SK-N-SH (cell line): ENCODE measurements at regions not wholly inside any gene's neighbourhood (a gene's known extent, or its start where the extent isn't known, plus 50 kb on each side); places are given as distances from the start of the nearest gene placed in this dataset.

Experiments used
- CTCF ChIA-PET: fragments of 300-600, 350-600 bp; formaldehyde crosslinking; extraction: SDS; loops from one replicate; lab custom pipeline; 2021; lab: Yijun Ruan, JAX
- POLR2A ChIA-PET: fragments of 350-600 bp; sonication (Branson Sonifier 250); formaldehyde crosslinking; extraction: SDS; loops from one replicate; lab custom pipeline; 2020; ENCODE audit warnings: antibody characterized with exemption, inconsistent platforms; lab: Yijun Ruan, JAX
- DNase-seq: peaks from one replicate; pipeline ENCODE4 v3.0.0; 2012
- H2AFZ ChIP-seq: fragments of 200-600 bp; sonication (generic); 2 replicates; pipeline ENCODE4 v1.8.1; 2016; ENCODE audit warnings: antibody characterized with exemption, mild to moderate bottlenecking, low read depth
- H3F3A ChIP-seq: fragments of 200-600 bp; sonication (generic); replicated peaks from 2 replicates; pipeline ENCODE3; 2016; ENCODE audit warnings: antibody characterized with exemption, mild to moderate bottlenecking; ENCODE audit not compliant: insufficient read depth
- H3K27ac ChIP-seq, 2 experiments: fragments of 200-500 bp in 1 of 2; fragments of 200-600 bp in 1 of 2; sonication (Bioruptor generic) in 1 of 2; sonication (generic), shearing (Covaris generic) in 1 of 2; 2 replicates each; pipeline versions ENCODE4 v1.5.1 to v1.6.1; 2014 to 2016; ENCODE audit warnings: low read depth in 2 of 2, inconsistent platforms in 1 of 2, low read length in 1 of 2, mild to moderate bottlenecking in 1 of 2, mixed read lengths in 1 of 2
- H3K27me3 ChIP-seq: fragments of 200-600 bp; sonication (generic), shearing (Covaris generic); 2 replicates; pipeline ENCODE4 v1.6.1; 2016; ENCODE audit warnings: mixed run types; ENCODE audit not compliant: insufficient read depth
- H3K36me3 ChIP-seq, 2 experiments: fragments of 200-500 bp in 1 of 2; fragments of 200-600 bp in 1 of 2; sonication (Bioruptor generic) in 1 of 2; sonication (generic) in 1 of 2; replicated peaks in 1 of 2; 2 replicates each; pipeline versions ENCODE3 to v1.5.1; 2014 to 2016; ENCODE audit warnings: low read length in 1 of 2, mild to moderate bottlenecking in 1 of 2; ENCODE audit not compliant: insufficient read depth in 2 of 2, control insufficient read depth in 1 of 2
- H3K4me1 ChIP-seq, 2 experiments: fragments of 200-500 bp in 1 of 2; fragments of 200-600 bp in 1 of 2; sonication (Bioruptor generic) in 1 of 2; sonication (generic), shearing (Covaris generic) in 1 of 2; 2 replicates each; pipeline versions ENCODE4 v1.5.1 to v1.6.1; 2014 to 2016; ENCODE audit warnings: low read depth in 1 of 2, low read length in 1 of 2, mixed run types in 1 of 2; ENCODE audit not compliant: insufficient read depth in 2 of 2, control insufficient read depth in 1 of 2
- H3K4me2 ChIP-seq: fragments of 200-600 bp; sonication (generic), shearing (Covaris generic); 2 replicates; pipeline ENCODE4 v1.6.1; 2017; ENCODE audit warnings: mixed run types
- H3K4me3 ChIP-seq, 2 experiments: fragments of 200-500 bp in 1 of 2; fragments of 200-600 bp in 1 of 2; sonication (Bioruptor generic) in 1 of 2; sonication (generic), shearing (Covaris generic) in 1 of 2; 2 replicates each; pipeline versions ENCODE4 v1.5.1 to v1.8.1; 2014 to 2016; ENCODE audit warnings: low read depth in 2 of 2, inconsistent platforms in 1 of 2, low read length in 1 of 2, mild to moderate bottlenecking in 1 of 2, mixed read lengths in 1 of 2, moderate library complexity in 1 of 2
- H3K79me2 ChIP-seq: fragments of 200-600 bp; sonication (generic); 2 replicates; pipeline ENCODE4 v1.8.1; 2017; ENCODE audit warnings: mild to moderate bottlenecking; ENCODE audit not compliant: insufficient read depth
- H3K9ac ChIP-seq: fragments of 200-600 bp; sonication (generic); 2 replicates; pipeline ENCODE4 v1.6.1; 2017; ENCODE audit warnings: mixed run types
- H3K9me2 ChIP-seq: fragments of 200-600 bp; sonication (generic); 2 replicates; pipeline ENCODE4 v1.6.1; 2017; ENCODE audit warnings: mixed run types
- H3K9me3 ChIP-seq: fragments of 200-600 bp; sonication (generic); 2 replicates; pipeline ENCODE4 v1.6.1; 2017; ENCODE audit warnings: mixed run types, mild to moderate bottlenecking, moderate library complexity
- H4K20me1 ChIP-seq: fragments of 200-600 bp; sonication (generic); 2 replicates; pipeline ENCODE4 v1.6.1; 2017; ENCODE audit warnings: mild to moderate bottlenecking, mixed run types; ENCODE audit not compliant: insufficient read depth
- FOXM1 ChIP-seq: IDR thresholded peaks from 2 replicates; pipeline ENCODE4 v1.4.0; 2012; ENCODE audit warnings: low read depth, mild to moderate bottlenecking
- JUND ChIP-seq: IDR thresholded peaks from 2 replicates; pipeline ENCODE4 v1.4.0; 2012
- RXRA ChIP-seq: IDR thresholded peaks from 2 replicates; pipeline ENCODE4 v1.4.0; 2012; ENCODE audit warnings: low read depth, mild to moderate bottlenecking, borderline replicate concordance
- SMC3 ChIP-seq: IDR thresholded peaks from 2 replicates; pipeline ENCODE4 v1.6.1; 2012; ENCODE audit warnings: low read depth, low read length, improper control_type of control experiment
- WGBS: methylation state at CpG from one replicate; pipeline ENCODE4 v1.1.6; 2017; ENCODE audit warnings: low lambda C conversion rate; 5-methylcytosine and 5-hydroxymethylcytosine counted together
- TF ChIP-seq, protein P1 (sequence below): IDR thresholded peaks from 2 replicates; pipeline ENCODE4 v1.4.0; 2012; ENCODE audit warnings: low read depth, borderline replicate concordance
- TF ChIP-seq, protein P2 (sequence below): IDR thresholded peaks from 2 replicates; pipeline ENCODE4 v1.6.1; 2012; ENCODE audit warnings: mild to moderate bottlenecking, low read depth, low read length, moderate library complexity
- TF ChIP-seq, protein P3 (sequence below): IDR thresholded peaks from 2 replicates; pipeline ENCODE4; 2012
- TF ChIP-seq, protein P4 (sequence below): fragments of 150-350 bp; IDR thresholded peaks from 2 replicates; pipeline ENCODE4 v1.6.1; 2017; ENCODE audit warnings: antibody characterized with exemption, low read length, low read depth, borderline replicate concordance
- TF ChIP-seq, protein P5 (sequence below): fragments of 200-600 bp; sonication (generic); IDR thresholded peaks from 2 replicates; pipeline ENCODE4 v1.6.1; 2017; ENCODE audit warnings: antibody characterized with exemption, mild to moderate bottlenecking, moderate library complexity

DNA sequence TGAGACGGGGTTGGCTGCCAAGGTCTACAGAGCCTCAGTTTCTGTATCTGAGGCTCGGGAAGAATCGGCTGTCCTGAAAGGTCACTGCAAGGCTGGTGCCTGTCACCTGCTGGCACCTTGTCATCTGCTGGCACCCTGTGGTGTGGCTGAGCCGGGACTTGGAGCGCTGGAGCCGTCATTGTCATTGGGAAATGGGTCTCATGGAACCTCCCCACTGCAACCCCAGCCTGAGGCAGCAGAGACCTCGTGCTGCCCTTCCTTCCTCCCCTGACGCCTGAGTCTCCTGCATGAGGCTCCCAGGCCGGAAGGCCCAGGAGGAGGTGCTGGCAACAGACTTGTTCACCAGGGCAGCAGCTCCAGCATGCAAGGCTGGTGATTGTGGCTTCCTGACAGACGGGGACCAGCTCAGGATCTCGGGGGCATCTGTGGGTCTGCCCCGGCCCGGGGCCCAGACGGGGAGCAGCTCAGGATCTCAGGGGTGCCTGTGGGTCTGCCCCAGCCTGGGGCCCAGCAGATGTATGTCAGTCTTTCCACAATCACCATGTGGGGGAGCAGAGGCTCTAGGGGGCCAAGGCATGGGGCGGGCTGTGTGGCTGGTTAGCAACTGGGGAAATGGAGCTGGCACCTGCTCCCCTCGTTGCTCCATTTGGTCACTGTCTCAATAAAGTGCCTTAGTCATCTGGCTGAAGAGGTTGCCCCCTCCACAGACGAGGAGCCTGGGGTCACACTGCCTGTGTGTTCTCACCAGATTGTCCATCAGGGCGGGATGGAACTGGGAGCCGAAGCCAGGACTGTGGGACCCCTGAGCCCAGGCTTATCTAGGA, 668.7 kb downstream of the BRD1 start:
- no peaks in the 10 kb centered on the region for H3F3A ChIP-seq
- H3K9ac ChIP-seq = no peak overlapping the region
- H3K36me3 ChIP-seq = no peaks in the 10 kb centered on the region
- TF ChIP-seq, protein P1, sequence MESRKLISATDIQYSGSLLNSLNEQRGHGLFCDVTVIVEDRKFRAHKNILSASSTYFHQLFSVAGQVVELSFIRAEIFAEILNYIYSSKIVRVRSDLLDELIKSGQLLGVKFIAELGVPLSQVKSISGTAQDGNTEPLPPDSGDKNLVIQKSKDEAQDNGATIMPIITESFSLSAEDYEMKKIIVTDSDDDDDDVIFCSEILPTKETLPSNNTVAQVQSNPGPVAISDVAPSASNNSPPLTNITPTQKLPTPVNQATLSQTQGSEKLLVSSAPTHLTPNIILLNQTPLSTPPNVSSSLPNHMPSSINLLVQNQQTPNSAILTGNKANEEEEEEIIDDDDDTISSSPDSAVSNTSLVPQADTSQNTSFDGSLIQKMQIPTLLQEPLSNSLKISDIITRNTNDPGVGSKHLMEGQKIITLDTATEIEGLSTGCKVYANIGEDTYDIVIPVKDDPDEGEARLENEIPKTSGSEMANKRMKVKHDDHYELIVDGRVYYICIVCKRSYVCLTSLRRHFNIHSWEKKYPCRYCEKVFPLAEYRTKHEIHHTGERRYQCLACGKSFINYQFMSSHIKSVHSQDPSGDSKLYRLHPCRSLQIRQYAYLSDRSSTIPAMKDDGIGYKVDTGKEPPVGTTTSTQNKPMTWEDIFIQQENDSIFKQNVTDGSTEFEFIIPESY = no peak
- TF ChIP-seq, protein P2, sequence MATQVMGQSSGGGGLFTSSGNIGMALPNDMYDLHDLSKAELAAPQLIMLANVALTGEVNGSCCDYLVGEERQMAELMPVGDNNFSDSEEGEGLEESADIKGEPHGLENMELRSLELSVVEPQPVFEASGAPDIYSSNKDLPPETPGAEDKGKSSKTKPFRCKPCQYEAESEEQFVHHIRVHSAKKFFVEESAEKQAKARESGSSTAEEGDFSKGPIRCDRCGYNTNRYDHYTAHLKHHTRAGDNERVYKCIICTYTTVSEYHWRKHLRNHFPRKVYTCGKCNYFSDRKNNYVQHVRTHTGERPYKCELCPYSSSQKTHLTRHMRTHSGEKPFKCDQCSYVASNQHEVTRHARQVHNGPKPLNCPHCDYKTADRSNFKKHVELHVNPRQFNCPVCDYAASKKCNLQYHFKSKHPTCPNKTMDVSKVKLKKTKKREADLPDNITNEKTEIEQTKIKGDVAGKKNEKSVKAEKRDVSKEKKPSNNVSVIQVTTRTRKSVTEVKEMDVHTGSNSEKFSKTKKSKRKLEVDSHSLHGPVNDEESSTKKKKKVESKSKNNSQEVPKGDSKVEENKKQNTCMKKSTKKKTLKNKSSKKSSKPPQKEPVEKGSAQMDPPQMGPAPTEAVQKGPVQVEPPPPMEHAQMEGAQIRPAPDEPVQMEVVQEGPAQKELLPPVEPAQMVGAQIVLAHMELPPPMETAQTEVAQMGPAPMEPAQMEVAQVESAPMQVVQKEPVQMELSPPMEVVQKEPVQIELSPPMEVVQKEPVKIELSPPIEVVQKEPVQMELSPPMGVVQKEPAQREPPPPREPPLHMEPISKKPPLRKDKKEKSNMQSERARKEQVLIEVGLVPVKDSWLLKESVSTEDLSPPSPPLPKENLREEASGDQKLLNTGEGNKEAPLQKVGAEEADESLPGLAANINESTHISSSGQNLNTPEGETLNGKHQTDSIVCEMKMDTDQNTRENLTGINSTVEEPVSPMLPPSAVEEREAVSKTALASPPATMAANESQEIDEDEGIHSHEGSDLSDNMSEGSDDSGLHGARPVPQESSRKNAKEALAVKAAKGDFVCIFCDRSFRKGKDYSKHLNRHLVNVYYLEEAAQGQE = no peak
- TF ChIP-seq FOXM1 = no peak
- TF ChIP-seq, protein P3, sequence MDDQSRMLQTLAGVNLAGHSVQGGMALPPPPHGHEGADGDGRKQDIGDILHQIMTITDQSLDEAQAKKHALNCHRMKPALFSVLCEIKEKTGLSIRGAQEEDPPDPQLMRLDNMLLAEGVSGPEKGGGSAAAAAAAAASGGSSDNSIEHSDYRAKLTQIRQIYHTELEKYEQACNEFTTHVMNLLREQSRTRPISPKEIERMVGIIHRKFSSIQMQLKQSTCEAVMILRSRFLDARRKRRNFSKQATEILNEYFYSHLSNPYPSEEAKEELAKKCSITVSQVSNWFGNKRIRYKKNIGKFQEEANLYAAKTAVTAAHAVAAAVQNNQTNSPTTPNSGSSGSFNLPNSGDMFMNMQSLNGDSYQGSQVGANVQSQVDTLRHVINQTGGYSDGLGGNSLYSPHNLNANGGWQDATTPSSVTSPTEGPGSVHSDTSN = no peak
- no peak for TF ChIP-seq SMC3
- TF ChIP-seq JUND = no peak
- TF ChIP-seq RXRA = no peak
- TF ChIP-seq, protein P4, sequence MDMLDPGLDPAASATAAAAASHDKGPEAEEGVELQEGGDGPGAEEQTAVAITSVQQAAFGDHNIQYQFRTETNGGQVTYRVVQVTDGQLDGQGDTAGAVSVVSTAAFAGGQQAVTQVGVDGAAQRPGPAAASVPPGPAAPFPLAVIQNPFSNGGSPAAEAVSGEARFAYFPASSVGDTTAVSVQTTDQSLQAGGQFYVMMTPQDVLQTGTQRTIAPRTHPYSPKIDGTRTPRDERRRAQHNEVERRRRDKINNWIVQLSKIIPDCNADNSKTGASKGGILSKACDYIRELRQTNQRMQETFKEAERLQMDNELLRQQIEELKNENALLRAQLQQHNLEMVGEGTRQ = no peak
- TF ChIP-seq, protein P5, sequence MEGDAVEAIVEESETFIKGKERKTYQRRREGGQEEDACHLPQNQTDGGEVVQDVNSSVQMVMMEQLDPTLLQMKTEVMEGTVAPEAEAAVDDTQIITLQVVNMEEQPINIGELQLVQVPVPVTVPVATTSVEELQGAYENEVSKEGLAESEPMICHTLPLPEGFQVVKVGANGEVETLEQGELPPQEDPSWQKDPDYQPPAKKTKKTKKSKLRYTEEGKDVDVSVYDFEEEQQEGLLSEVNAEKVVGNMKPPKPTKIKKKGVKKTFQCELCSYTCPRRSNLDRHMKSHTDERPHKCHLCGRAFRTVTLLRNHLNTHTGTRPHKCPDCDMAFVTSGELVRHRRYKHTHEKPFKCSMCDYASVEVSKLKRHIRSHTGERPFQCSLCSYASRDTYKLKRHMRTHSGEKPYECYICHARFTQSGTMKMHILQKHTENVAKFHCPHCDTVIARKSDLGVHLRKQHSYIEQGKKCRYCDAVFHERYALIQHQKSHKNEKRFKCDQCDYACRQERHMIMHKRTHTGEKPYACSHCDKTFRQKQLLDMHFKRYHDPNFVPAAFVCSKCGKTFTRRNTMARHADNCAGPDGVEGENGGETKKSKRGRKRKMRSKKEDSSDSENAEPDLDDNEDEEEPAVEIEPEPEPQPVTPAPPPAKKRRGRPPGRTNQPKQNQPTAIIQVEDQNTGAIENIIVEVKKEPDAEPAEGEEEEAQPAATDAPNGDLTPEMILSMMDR = no peak
- TF ChIP-seq, all 33 proteins: peak for 0
- CTCF ChIA-PET = interaction anchor here (2.2 kb wide), 1 partner anchor 112 kb away, joined by 9 read pairs; no protein-coding TSS in a partner anchor
- Histone ChIP-seq H3K27ac (no peak overlapping the region; a peak in 1 of 4 replicates), H3K9me2 (no peaks in the 10 kb centered on the region), H3K4me1 (peaks cover 0 to 43% of the 10 kb centered on the region in 2 experiments; a peak in 1 of 4 replicates), H4K20me1 (no peaks in the 10 kb centered on the region), H3K79me2 (no peaks in the 10 kb centered on the region), H3K27me3 (no peaks in the 10 kb centered on the region; the same call in 1 of the 2 replicates), H3K4me2 (no peak overlapping the region), H3K4me3 (no peak overlapping the region), H2AFZ (no peak overlapping the region), H3K9me3 (no peaks in the 10 kb centered on the region)
- POLR2A ChIA-PET = no interaction called here
- no peak for DNase-seq
- 20% methylated on average over 6 of the region's 19 CpGs for WGBS
